ENCODE measurements at regions not wholly inside any gene's neighbourhood (a gene's known extent, or its start where the extent isn't known, plus 50 kb on each side); places are given as distances from the start of the nearest gene placed in this dataset.

- intact Hi-C loops (cut with micrococcal nuclease): no loop called here
Observed at GRCh38 chr12:105946493-105946901, 192.3 kb downstream of the NUAK1 start.

- intact Hi-C loops (cut with micrococcal nuclease): no loop called here
Observed at GRCh38 chr12:105947906-105948305, 190.8 kb downstream of the NUAK1 start.

- intact Hi-C loops (cut with micrococcal nuclease): no loop called here
Observed at GRCh38 chr12:105948331-105948730, 190.4 kb downstream of the NUAK1 start.

GRCh38 chr12:105949391-105949790 lies 189.4 kb downstream of the NUAK1 start:
- intact Hi-C loops (cut with micrococcal nuclease): no loop called here

GRCh38 chr12:105951732-105952131 lies 187.0 kb downstream of the NUAK1 start:
- intact Hi-C loops (cut with micrococcal nuclease): no loop called here

GRCh38 chr12:105954951-105955931 lies 183.5 kb downstream of the NUAK1 start:
- intact Hi-C loops (cut with micrococcal nuclease): no loop called here

- intact Hi-C loops (cut with micrococcal nuclease): no loop called here
Observed at GRCh38 chr12:105955976-105956375, 182.8 kb downstream of the NUAK1 start.

- intact Hi-C loops (cut with micrococcal nuclease): no loop called here
Observed at GRCh38 chr12:105956662-105957457, 181.9 kb downstream of the NUAK1 start.

- intact Hi-C loops (cut with micrococcal nuclease): no loop called here
Observed at GRCh38 chr12:105960319-105961083, 178.3 kb downstream of the NUAK1 start.

- intact Hi-C loops (cut with micrococcal nuclease): no loop called here
Observed at GRCh38 chr12:105961821-105962671, 176.7 kb downstream of the NUAK1 start.

- intact Hi-C loops (cut with micrococcal nuclease): no loop called here
Observed at GRCh38 chr12:105967038-105967776, 171.5 kb downstream of the NUAK1 start.

- intact Hi-C loops (cut with micrococcal nuclease): no loop called here
Observed at GRCh38 chr12:105968025-105968424, 170.7 kb downstream of the NUAK1 start.

- intact Hi-C loops (cut with micrococcal nuclease): no loop called here
Observed at GRCh38 chr12:105970885-105971284, 167.9 kb downstream of the NUAK1 start.

- intact Hi-C loops (cut with micrococcal nuclease): no loop called here
Observed at GRCh38 chr12:105974738-105975137, 164.0 kb downstream of the NUAK1 start.

GRCh38 chr12:105975351-105975750 lies 163.4 kb downstream of the NUAK1 start:
- intact Hi-C loops (cut with micrococcal nuclease): no loop called here

- intact Hi-C loops (cut with micrococcal nuclease): no loop called here
Observed at GRCh38 chr12:105977236-105977635, 161.5 kb downstream of the NUAK1 start.

- intact Hi-C loops (cut with micrococcal nuclease): no loop called here
Observed at GRCh38 chr12:105977652-105978051, 161.1 kb downstream of the NUAK1 start.

- intact Hi-C loops (cut with micrococcal nuclease): no loop called here
Observed at GRCh38 chr12:105978276-105978675, 160.5 kb downstream of the NUAK1 start.

GRCh38 chr12:105978686-105979085 lies 160.1 kb downstream of the NUAK1 start:
- intact Hi-C loops (cut with micrococcal nuclease): no loop called here

GRCh38 chr12:105980085-105980484 lies 158.7 kb downstream of the NUAK1 start:
- intact Hi-C loops (cut with micrococcal nuclease): no loop called here
